SU-DHL-6 (cell line): ENCODE measurements at regions not wholly inside any gene's neighbourhood (a gene's known extent, or its start where the extent isn't known, plus 50 kb on each side); places are given as distances from the start of the nearest gene placed in this dataset.

ENCODE experiments used
- EZH2phosphoT487 ChIP-seq: fragments of 200-600 bp; sonication (generic), shearing (Covaris generic); conservative IDR thresholded peaks from 2 replicates; pipeline ENCODE4 v1.6.1; 2018; ENCODE audit warnings: mild to moderate bottlenecking, antibody characterized with exemption, low read length, moderate library complexity, mixed read lengths
- TF ChIP-seq, protein P1 (sequence below): fragments of 200-600 bp; sonication (generic); IDR thresholded peaks from one replicate; pipeline ENCODE4 v1.5.1; 2017; ENCODE audit warnings: antibody characterized with exemption, mild to moderate bottlenecking, low read length, moderate library complexity; ENCODE audit not compliant: insufficient read depth, poor library complexity, severe bottlenecking

DNA sequence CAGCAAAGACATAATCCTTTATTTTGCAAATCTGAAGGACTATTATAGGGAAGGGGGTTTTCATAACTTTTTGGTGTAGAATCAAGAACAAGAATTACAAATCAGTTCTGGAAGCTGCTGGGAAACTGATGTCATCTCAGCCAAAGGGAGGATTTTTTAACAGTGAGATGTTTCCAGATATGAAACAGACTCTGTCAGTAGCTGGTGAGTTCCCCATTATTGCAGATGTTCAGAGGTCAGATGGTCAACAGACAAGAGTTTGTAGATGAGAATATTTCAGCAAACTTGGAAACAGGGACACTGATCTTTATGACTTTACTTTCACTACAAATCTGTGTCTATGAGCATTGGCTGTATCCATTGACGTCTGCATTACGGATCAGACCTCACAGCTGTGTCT lies 71.9 kb upstream of the LPP start:
- TF ChIP-seq EZH2phosphoT487, result no peak
- TF ChIP-seq, protein P1, sequence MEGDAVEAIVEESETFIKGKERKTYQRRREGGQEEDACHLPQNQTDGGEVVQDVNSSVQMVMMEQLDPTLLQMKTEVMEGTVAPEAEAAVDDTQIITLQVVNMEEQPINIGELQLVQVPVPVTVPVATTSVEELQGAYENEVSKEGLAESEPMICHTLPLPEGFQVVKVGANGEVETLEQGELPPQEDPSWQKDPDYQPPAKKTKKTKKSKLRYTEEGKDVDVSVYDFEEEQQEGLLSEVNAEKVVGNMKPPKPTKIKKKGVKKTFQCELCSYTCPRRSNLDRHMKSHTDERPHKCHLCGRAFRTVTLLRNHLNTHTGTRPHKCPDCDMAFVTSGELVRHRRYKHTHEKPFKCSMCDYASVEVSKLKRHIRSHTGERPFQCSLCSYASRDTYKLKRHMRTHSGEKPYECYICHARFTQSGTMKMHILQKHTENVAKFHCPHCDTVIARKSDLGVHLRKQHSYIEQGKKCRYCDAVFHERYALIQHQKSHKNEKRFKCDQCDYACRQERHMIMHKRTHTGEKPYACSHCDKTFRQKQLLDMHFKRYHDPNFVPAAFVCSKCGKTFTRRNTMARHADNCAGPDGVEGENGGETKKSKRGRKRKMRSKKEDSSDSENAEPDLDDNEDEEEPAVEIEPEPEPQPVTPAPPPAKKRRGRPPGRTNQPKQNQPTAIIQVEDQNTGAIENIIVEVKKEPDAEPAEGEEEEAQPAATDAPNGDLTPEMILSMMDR, result no peak
